ENCODE measurements at regions not wholly inside any gene's neighbourhood (a gene's known extent, or its start where the extent isn't known, plus 50 kb on each side); places are given as distances from the start of the nearest gene placed in this dataset.

GRCh38 chr4:11622961-11623725 lies 194.4 kb upstream of the HS3ST1 start:
- no peak overlapping the region for H3K27ac ChIP-seq
- no peaks in the 10 kb centered on the region for H3K4me1 ChIP-seq
- intact Hi-C loops (cut with DNase I): no loop called here

GRCh38 chr4:11620861-11621260 lies 192.2 kb upstream of the HS3ST1 start:
- DNase-seq (no peak), ATAC-seq (no peak)
- H3K9me3 ChIP-seq: no peaks in the 10 kb centered on the region
- H3K27ac ChIP-seq: no peak overlapping the region
- no peak for TF ChIP-seq CTCF (IDR thresholded peaks at IDR 0.05)
- intact Hi-C loops (cut with DNase I): no loop called here
- H3K36me3 ChIP-seq: no peaks in the 10 kb centered on the region
- H3K27me3 ChIP-seq (ENCODE audit: low read depth): no peaks in the 10 kb centered on the region
- H3K4me1 ChIP-seq: no peaks in the 10 kb centered on the region
- H3K4me3 ChIP-seq: no peak overlapping the region

More at GRCh38 chr4:11622961-11623725, 194.4 kb upstream of the HS3ST1 start:
- no peaks in the 10 kb centered on the region for H3K27me3 ChIP-seq (ENCODE audit: low read depth)
- H3K36me3 ChIP-seq: no peaks in the 10 kb centered on the region
- no peaks in the 10 kb centered on the region for H3K9me3 ChIP-seq
- ATAC-seq: no peak
- no peak overlapping the region for H3K4me3 ChIP-seq
- TF ChIP-seq CTCF (IDR thresholded peaks at IDR 0.05): no peak
- no peak for DNase-seq

GRCh38 chr4:11618666-11619282 lies 190.1 kb upstream of the HS3ST1 start:
- Histone ChIP-seq H3K36me3 (no peaks in the 10 kb centered on the region), H3K4me1 (no peaks in the 10 kb centered on the region), H3K27ac (no peak overlapping the region), H3K27me3 (ENCODE audit: low read depth) (no peaks in the 10 kb centered on the region), H3K9me3 (no peaks in the 10 kb centered on the region), H3K4me3 (no peak overlapping the region)
- no peak for TF ChIP-seq CTCF (IDR thresholded peaks at IDR 0.05)
- DNase-seq (no peak), ATAC-seq (peak; percentile 51)
- intact Hi-C loops (cut with DNase I): no loop called here

- ATAC-seq: no peak
- intact Hi-C loops (cut with DNase I): no loop called here
- H3K27ac ChIP-seq: no peak overlapping the region
Measured at GRCh38 chr4:11616856-11617255, 188.2 kb upstream of the HS3ST1 start.

GRCh38 chr4:11615601-11616000 lies 186.9 kb upstream of the HS3ST1 start:
- intact Hi-C loops (cut with DNase I): no loop called here
- Histone ChIP-seq H3K4me3 (no peak overlapping the region), H3K36me3 (no peaks in the 10 kb centered on the region), H3K9me3 (no peaks in the 10 kb centered on the region), H3K27me3 (ENCODE audit: low read depth) (no peaks in the 10 kb centered on the region), H3K4me1 (no peaks in the 10 kb centered on the region), H3K27ac (no peak overlapping the region)
- TF ChIP-seq CTCF (IDR thresholded peaks at IDR 0.05): no peak
- DNase-seq (no peak), ATAC-seq (no peak)

More at GRCh38 chr4:11616856-11617255, 188.2 kb upstream of the HS3ST1 start:
- H3K27me3 ChIP-seq (ENCODE audit: low read depth): no peaks in the 10 kb centered on the region
- no peak for DNase-seq
- TF ChIP-seq CTCF (IDR thresholded peaks at IDR 0.05): no peak
- no peaks in the 10 kb centered on the region for H3K9me3 ChIP-seq
- no peaks in the 10 kb centered on the region for H3K4me1 ChIP-seq
- H3K36me3 ChIP-seq: no peaks in the 10 kb centered on the region
- H3K4me3 ChIP-seq: no peak overlapping the region

All from lower lobe of right lung (tissue), 2 donors.